ENCODE measurements at regions not wholly inside any gene's neighbourhood (a gene's known extent, or its start where the extent isn't known, plus 50 kb on each side); places are given as distances from the start of the nearest gene placed in this dataset.

DNA sequence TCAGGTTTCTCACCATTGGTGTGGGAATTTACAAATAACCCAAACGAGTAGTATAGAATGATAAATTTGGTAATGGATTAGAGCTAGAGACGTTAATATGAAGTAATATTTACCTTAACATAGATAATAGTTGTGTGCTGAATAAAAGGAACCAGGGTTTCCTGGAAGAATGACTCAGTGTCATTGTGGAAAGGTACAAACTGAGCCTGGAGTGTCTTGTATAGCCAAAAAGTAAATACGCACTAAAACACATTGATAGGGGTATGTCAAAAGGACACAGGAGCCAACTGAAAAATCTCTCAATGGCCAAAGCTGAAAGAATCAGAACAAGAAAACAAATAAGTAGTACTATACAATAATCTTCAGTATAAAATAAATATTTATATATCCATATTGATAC, 363.5 kb downstream of the SLCO4C1 start:
- DNase-seq (ENCODE audit: low spot score): no peak

DNA sequence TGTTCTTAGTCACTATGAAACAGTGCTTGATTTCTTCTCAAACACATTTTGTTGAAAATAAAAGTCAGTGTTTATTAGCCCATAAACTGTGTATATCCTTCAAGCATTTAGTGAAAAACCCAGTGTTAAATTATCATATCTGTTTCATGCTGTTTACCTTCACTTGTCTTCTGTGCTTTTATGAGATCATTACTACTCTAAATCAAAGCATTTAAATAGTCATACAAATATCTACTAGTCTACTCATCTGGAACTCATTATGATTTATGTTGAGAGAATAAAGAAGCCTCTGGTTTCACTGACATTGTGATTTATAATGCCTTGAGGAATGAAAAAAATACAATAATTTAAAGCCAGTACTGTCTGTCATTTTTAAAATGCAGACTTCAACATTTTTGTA, 366.5 kb downstream of the SLCO4C1 start:
- DNase-seq (ENCODE audit: low spot score): no peak

DNA sequence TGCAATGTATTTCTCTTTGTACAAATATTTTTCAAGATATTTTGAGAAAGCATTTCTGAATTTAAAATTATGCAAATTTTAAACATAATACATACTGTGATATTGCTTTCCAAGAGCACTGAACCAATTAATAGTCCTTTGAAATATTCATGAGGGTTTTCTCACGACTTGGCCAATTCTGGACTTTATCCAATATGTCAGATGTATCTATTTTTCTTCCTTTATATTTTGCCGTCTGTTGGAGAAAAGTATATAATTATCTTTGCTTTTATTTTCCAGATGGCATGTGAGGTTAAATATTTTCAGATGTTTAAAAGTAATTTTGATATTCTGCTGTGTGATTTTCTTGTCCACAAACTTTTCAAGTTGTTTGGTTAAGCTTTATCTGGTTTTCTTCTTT, 378.9 kb downstream of the SLCO4C1 start:
- DNase-seq (ENCODE audit: low spot score): no peak

DNA sequence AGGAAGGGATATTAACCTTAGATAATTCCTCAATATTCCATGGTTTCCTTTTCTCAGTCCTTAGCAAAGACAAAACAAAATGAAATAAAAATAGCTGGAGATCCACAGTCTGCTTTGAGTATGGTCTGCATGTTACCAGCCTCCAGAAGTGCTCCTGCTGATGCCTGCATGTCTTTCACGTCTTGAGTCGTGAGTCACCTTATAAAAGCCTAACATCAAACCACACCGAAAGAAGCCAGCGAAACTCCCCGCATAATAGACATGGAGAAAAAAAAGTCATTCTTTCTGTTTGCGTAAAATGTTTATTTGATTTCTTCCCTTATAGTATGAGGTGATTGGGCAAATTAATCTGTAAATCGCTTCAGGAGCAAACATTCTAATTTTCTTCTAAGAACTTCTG, 380.5 kb downstream of the SLCO4C1 start:
- no peak for DNase-seq (ENCODE audit: low spot score)

DNA sequence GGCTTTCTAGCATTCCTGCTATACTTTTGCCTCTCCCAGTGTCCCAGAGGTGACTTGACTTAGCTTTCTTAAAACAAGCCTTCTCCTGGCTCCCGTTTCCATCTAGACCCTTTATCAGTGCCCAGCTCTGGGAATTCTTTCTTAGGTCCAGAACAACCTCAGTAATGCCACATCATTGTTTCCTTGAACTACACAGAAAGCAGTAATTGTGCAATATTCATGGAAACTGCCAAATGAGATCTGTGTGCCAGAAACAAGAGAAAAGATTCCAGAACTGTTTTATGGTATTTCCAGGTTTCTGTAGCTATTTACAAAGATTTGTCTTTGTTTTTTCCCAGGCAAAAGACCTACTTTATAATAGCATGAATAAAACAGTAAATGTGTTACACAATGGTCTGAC, 391.3 kb downstream of the SLCO4C1 start:
- no peak for DNase-seq (ENCODE audit: low spot score)

DNA sequence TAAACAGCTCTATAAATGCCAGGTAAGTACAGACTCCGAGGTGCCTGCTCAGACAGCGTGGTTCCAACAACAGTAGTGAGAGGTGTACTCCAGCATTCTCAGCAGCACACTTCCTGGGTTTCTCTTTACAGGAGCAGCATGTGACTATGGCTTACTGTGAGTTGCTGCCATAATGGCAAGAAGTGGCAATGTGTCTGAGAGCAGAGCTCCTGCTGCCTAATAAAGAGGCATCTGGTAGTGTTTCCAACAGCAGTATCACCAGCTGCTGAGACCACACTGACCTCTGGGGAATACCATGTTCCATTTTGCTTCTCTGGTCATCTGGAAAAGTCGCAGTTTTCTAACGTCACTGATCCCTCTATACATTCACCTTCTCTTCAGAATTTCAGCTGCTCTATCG, 398.2 kb downstream of the SLCO4C1 start:
- no peak for DNase-seq (ENCODE audit: low spot score)

DNA sequence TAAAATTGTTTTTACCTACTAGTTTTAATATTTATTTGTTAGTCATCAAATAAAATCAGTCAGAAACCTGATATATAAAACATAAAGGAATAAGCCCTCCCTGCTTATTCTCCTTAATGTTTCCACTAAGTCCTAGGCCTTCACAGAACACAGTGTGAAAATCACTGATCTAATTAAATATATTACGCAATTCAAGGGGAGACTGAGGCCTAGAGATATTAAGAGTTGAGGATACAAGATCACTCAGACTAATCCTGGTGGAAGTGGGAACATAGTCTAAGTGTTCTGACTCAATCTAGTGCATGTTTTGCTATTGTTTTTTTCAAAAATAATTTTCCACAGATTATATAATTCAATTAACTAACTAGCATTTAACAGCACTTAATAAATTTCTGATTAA, 401.1 kb downstream of the SLCO4C1 start:
- DNase-seq (ENCODE audit: low spot score): no peak

DNA sequence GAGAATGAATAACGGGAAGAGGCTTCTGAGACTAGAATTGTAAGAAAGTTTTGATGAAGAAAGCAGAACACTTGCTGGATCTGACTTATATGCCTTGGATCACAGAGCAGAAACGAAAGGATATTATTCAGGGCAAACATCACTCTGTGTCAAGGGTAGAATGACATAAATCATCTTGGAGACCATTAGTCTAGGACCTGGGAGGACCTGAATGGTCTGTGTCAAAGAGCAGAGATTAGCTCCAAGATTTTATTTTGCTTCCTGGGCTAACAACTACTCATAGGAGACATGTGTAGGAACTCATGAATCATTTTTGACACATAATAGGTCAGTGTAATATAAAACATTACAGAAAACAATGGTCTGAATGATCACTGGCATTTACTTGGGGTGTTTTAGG, 417.9 kb downstream of the SLCO4C1 start:
- no peak for DNase-seq (ENCODE audit: low spot score)

DNA sequence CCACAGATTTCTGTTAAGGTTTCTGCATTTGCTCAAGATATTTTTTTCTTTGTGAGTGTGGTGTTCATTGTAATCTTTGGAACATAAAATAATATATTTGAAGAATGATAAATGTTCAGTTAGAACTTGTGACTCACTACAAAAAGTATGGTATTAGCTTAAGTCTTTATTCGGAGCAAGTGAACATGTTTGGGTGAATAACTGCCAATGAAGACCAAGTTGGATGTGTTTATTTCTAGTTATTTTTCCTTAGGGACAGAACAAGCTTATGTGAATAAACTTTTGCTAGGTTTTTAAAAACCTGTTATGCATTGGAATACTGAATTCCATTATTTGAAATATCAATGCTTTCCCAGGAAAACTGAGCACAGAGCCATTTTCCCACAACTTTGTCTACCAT, 418.6 kb downstream of the SLCO4C1 start:
- no peak for DNase-seq (ENCODE audit: low spot score)

DNA sequence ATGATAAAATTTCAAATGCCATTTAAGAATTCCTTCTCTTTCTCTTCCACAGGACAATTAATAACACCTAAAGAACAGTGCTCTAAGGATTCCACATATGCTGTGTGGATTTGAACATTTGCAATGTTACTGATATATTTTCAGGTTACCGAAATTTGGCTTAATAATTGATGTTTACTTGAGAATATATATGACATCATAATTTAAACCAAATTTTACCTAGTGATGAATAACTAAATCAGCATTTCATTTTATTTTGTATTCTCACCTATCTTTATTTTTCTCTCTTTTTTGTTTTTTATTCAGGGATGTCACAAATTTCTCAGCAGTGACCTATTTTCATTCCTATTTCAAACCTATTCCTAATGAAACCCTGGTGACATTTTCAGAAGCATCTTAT, 429.6 kb downstream of the SLCO4C1 start:
- DNase-seq (ENCODE audit: low spot score): no peak

DNA sequence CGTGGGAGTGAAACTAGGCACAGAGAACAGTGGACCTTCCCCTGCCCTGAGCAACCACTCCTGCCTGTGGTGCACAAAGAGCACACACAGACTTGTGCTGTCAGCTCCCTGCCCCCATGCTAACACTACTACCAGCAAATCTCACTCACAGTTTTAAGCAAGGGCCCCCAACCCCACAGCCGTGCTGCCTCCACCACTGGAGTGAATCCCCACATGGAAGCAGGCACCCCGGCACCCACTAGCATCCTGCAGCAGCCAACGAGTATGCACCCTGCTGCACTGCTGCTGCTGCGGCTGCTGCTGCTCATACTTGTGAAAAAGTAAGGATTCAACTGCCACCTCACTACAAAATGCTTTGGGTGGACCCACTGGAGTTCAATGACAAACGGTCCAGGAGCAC, 435.5 kb downstream of the SLCO4C1 start:
- no peak for DNase-seq (ENCODE audit: low spot score)

DNA sequence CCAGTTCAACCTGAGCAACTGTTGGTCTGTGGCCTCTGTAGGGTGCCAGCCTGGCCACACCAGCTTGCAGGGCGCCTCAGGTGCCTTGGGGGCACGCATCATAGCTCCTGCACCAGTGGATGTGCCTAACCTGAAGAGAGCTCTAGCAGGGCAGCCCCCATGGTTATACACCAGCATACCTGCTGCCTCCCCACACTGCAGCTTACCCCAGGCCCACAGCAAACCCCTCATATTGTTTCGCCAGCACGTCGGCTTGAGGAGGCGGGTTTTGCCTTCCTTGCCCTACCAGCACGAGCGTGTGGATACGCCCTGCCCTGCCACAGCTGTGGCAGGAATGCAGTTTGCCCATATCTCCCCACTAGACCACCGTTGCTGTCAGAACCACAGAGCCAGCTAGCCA, 435.9 kb downstream of the SLCO4C1 start:
- DNase-seq (ENCODE audit: low spot score): no peak

DNA sequence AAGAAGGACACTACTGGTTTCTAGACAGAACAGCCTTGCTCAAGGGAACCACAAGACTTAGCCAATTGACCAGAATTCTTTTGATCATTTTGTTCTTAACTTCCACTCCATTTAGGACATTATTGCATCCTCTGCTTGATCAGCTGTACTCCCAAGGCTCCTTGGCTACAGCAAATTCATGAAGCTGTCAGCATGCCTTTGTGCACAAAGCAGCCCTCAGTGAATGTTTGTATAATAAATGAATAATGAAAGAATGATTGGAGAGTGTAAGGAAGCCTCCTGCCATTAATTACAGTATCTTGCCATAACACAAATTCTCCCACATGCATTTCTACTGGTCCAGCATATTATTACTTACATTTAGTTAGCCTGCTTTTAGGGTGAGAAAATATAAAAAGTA, 449.6 kb downstream of the SLCO4C1 start:
- no peak for DNase-seq (ENCODE audit: low spot score)

DNA sequence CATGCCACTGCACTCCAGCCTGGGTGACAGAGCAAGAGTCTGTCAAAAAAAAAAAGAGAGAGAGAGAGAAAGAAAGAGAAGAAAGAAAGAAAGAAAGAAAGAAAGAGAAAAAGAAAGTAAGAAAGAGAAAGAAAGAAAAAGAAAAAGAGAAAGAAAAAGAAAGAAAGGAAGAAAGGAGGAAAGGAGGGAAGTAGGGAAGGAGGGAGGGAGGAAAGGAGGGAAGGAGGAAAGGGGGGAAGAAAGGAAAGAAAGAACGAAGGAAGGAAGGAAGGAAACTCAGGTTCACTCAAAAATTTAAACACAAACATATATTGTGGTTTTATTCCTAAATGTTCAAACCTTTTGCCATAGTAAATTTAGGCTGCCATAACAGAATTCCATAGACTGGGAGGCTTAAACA, 453.0 kb downstream of the SLCO4C1 start:
- no peak for DNase-seq (ENCODE audit: low spot score)

DNA sequence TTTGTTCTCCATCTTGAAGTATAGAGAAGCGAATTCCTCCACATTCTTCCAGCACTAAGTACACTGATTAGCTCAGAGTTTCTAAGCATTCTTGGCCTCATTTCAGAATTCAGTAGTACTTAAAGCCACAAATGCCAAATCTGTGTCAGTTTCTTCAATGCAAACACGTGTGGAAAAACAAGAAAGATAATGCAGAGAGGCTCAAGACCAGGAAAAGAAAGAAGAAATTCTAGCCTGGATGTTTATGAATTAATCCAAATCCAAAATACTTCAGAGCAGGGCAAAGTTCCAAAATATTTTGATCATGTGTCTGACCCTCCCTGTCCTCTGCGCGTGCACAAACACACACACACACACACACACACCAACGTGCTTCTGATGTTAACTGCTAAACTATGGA, 457.6 kb downstream of the SLCO4C1 start:
- no peak for DNase-seq (ENCODE audit: low spot score)

DNA sequence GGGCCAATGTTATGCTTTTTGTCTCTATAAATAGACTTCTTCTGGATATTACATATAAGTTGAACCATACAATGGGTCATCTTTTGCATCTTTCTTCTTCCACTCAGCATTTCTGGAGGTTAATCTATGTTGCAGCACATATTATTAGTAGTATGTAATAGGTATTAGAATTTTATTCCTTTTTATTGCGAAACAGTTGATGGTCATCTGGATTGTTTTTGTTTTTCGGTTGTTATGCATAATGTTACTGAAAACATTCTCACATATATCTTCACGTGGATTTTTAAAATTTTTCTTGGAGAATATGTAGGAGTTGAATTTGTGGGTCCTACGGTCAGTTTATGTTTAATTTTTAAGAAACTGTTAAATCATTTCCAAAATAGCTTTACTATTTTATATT, 466.8 kb downstream of the SLCO4C1 start:
- DNase-seq (ENCODE audit: low spot score): no peak

DNA sequence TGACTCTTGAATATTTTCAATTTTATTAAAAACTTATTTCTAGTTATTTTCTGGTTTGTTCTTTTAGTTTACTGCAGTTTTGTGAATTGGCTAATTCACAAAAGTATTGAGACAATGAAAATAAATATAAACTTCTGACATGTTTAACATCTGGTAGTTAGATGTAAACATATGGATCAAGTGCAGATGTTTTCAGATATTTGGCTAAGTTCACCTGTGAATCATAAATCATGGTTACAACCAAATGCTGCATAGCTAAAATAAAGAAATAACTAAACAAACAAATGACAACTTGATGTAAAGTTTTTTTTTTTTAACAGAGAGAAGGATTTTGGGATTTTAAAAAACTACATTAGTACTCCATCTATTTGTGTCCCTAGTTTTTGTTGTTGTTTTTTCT, 484.6 kb downstream of the SLCO4C1 start:
- DNase-seq (ENCODE audit: low spot score): no peak

DNA sequence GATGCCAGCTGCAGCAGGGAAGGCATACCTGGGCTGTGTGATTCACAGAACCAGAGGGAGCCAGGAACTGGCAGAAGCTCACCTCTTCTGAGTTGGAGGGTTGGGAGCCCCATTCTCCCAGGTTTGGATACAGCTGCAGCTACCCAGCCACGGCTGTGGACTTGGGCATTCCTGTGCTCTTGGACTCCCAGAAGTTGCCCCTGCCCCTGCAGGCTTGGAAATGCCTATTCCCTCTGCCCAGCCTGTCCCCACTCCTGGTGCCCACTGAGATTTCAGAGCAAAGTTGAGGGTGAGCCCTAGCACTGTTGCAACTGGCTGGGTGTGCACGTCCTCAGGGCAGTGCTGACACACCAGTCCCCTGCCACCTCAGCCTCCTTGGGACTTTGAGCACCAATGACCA, 489.7 kb downstream of the SLCO4C1 start:
- no peak for DNase-seq (ENCODE audit: low spot score)

DNA sequence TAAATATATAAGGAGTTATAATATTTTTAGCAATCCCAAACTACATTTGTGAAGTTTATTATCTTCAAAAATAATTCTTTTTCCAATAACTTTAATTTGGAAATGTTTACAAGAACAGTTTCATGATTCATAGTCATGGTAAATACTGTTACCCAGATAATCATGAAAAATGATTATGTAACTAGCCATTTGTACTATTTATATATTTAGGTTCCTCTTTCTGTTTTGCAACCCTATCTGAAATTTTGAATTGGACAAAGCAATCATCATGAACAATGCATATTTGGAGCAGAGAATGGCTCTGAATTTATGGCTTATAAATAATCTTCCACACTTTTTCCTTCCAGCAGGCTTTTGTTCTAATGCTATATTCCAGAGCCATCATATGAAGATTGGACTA, 499.7 kb downstream of the SLCO4C1 start:
- DNase-seq (ENCODE audit: low spot score): no peak

DNA sequence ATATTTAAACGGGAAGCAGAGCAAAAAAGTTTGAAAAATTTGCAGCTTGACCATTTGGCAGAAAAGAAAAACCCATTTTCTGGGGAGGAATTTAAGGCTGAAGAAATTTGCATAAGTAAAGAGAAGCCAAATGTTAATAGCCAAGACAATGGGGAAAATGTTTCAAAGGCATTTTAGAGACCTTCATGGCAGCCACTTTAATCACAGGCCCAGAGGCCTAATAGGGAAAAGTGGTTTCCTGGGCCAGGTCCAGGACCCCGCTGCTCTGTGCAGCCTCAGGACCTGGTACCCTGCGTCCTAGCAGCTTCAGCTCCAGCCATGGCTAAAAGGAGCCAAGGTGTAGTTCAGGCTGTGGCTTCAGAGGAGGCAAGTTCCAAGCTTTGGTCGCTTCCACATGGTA, 507.3 kb downstream of the SLCO4C1 start:
- DNase-seq (ENCODE audit: low spot score): no peak

DNA sequence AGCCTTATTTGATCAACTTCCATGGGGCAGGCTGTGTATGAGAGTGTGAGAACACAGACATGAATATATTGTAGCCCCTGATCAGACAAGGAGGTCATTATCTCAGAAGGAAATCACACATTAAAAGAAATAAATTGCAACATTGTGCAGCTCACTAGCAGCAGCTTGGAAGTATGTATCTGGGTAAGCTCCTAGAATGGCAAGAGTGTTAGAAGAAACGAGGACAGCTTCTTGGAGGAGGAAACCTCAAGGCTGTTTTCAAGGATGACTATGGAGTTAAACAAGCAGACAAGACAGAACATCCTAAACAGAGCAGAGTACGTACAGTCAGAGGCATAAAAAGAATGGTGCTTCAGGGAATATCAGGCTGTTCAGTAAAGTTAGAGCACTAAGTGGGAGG, 511.0 kb downstream of the SLCO4C1 start:
- no peak for DNase-seq (ENCODE audit: low spot score)

DNA sequence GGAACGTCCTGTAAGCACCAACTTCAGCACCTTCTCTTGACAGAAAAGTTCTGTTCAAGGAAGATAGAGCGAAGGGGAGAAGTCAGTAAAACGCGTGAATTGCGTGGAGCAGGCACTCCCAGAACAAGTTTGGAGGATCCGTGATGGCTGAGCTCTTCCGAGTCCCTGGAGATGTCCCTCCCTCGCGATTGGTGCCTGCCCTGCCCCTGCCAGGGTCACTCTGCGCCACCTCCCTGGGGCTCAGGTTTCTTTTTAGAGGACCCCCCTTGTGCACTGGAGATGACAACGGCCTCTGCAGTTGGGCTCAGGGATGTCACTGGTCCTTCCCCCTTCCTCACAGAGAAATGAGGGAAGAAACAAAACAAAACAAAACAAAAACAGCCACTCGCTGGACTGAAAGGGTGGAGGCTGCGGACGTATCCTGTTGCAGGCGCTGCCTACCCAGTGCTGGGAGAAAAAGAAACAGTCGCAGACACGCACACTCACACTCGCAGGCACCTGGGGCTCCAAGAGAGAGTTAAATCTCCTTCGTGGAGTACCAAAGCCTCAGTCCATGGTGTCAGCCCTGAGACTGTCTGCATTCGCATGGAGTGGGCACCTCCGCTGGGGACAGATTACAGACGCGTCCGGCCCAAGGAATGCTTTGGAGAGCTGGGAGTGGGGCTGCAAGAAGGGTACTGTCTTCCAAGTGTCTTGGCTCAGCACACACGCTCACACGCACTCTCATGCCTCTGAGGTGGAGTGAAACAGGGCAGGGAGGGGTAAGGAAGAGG, 512.7 kb downstream of the SLCO4C1 start:
- DNase-seq (ENCODE audit: low spot score): no peak

DNA sequence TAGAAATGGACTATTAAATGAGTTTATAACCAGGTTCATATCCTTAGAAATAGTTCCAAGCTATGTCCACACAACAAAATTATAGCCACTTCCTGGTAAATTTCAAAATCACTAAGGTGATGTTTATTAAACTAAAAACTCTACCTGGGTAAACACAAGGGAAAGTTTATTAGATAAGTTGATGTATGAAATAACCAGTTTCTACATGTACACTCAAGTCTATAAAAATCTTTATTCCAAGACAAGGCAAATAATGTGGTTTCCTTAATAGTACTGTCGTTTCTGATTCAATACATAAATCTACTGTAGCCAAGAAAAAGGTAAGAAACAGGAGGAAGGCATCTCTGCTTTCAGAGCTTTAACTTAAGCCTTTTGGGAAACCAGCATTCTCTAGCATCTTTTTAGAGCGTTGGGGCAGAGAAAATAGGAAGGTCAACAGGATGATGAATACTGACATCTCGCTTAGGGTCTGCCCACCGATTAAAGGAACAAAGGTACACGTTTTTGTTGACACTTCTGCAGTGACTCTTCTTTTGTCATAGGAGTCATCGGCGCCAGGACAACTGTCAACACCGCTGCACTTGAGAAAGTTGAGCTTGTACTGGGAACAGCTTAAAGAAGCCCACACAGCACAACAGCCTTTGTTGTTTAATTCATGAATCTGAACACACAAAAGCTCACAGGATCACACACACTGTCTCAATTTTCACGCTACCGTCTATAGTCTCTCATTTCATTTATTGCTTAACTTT, 513.6 kb downstream of the SLCO4C1 start:
- no peak for DNase-seq (ENCODE audit: low spot score)

DNA sequence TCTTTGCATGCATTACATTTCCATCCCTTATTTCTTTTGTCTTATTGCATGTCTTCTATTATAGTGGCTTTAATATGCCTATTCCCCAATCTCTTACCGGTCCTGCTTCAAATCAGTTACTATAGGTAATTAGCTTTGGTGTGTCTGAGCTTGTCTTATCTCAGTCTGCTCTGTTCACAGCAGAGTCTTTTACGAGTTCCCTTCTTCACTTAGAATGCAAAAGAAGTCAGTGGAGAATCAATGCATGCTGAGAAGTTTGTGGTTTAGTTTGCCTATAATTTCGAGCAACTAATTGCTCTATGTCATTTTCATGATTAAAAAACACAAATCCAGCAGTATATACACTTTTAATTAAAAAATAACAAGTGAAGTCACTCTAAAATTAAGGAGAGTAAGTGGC, 545.0 kb downstream of the SLCO4C1 start:
- no peak for DNase-seq (ENCODE audit: low spot score)
